ENCODE measurements at regions not wholly inside any gene's neighbourhood (a gene's known extent, or its start where the extent isn't known, plus 50 kb on each side); places are given as distances from the start of the nearest gene placed in this dataset.

- Mint-ChIP-seq H3K9me3 (no peaks in the 10 kb centered on the region), H3K27me3 (peaks cover 64% of the 10 kb centered on the region), H3K27ac (no peak overlapping the region), H3K36me3 (no peaks in the 10 kb centered on the region), H3K4me3 (no peak overlapping the region), H3K4me1 (peaks cover 41% of the 10 kb centered on the region)
- DNase-seq = no peak
- CTCF ChIA-PET = no interaction called here
Observed at GRCh38 chr1:9419369-9420041, 119.8 kb upstream of the SLC25A33 start.

GRCh38 chr1:9420835-9421532 is 118.3 kb upstream of the SLC25A33 start:
- no peaks in the 10 kb centered on the region for H3K36me3 Mint-ChIP-seq
- DNase-seq = no peak
- peaks cover 53% of the 10 kb centered on the region for H3K4me1 Mint-ChIP-seq
- H3K4me3 Mint-ChIP-seq = no peak overlapping the region
- H3K9me3 Mint-ChIP-seq = no peaks in the 10 kb centered on the region
- no peak overlapping the region for H3K27ac Mint-ChIP-seq
- H3K27me3 Mint-ChIP-seq = peaks cover 69% of the 10 kb centered on the region
- CTCF ChIA-PET = interaction anchor here (1.0 to 1.6 kb wide), 2 partner anchors 8 to 132 kb away, joined by 5 read pairs; no protein-coding TSS in a partner anchor

- DNase-seq = no peak
- no peak overlapping the region for H3K4me3 Mint-ChIP-seq
- no peaks in the 10 kb centered on the region for H3K36me3 Mint-ChIP-seq
- H3K9me3 Mint-ChIP-seq = no peaks in the 10 kb centered on the region
- CTCF ChIA-PET = interaction anchor here (1.0 to 1.6 kb wide), 2 partner anchors 9 to 132 kb away, joined by 5 read pairs; no protein-coding TSS in a partner anchor
- peaks cover 54% of the 10 kb centered on the region for H3K4me1 Mint-ChIP-seq
- H3K27ac Mint-ChIP-seq = no peak overlapping the region
- peaks cover 71% of the 10 kb centered on the region for H3K27me3 Mint-ChIP-seq
Observed at GRCh38 chr1:9421533-9421873, 117.8 kb upstream of the SLC25A33 start.

GRCh38 chr1:9422321-9422720 is 116.9 kb upstream of the SLC25A33 start:
- Mint-ChIP-seq H3K9me3 (no peaks in the 10 kb centered on the region), H3K27me3 (peaks cover 65% of the 10 kb centered on the region), H3K4me3 (no peak overlapping the region)

GRCh38 chr1:9422911-9423505 is 116.3 kb upstream of the SLC25A33 start:
- Mint-ChIP-seq H3K4me1 (peaks cover 52% of the 10 kb centered on the region), H3K9me3 (no peaks in the 10 kb centered on the region), H3K27me3 (peaks cover 58% of the 10 kb centered on the region), H3K27ac (no peak overlapping the region), H3K36me3 (no peaks in the 10 kb centered on the region), H3K4me3 (no peak overlapping the region)
- DNase-seq = no peak
- CTCF ChIA-PET = interaction anchor here (0.7 kb wide), 1 partner anchor 10 kb away, joined by 3 read pairs; no protein-coding TSS in a partner anchor

More at GRCh38 chr1:9422321-9422720, 116.9 kb upstream of the SLC25A33 start:
- Mint-ChIP-seq H3K27ac (no peak overlapping the region), H3K4me1 (peaks cover 53% of the 10 kb centered on the region), H3K36me3 (no peaks in the 10 kb centered on the region)
- no peak for DNase-seq
- CTCF ChIA-PET = interaction anchor here (0.7 to 1.6 kb wide), 2 partner anchors 9 kb away, joined by 3 to 5 read pairs; no protein-coding TSS in a partner anchor

- H3K4me3 Mint-ChIP-seq = no peak overlapping the region
- peaks cover 64% of the 10 kb centered on the region for H3K27me3 Mint-ChIP-seq
- CTCF ChIA-PET = interaction anchor here (0.8 kb wide), 1 partner anchor 126 kb away, joined by 3 read pairs; no protein-coding TSS in a partner anchor
- no peak overlapping the region for H3K27ac Mint-ChIP-seq
- no peak for DNase-seq
- no peaks in the 10 kb centered on the region for H3K9me3 Mint-ChIP-seq
- H3K4me1 Mint-ChIP-seq = peaks cover 59% of the 10 kb centered on the region
- no peaks in the 10 kb centered on the region for H3K36me3 Mint-ChIP-seq
Observed at GRCh38 chr1:9424261-9424660, 115.0 kb upstream of the SLC25A33 start.

- no peak for DNase-seq
- peak overlapping the region; percentile 31 for H3K4me3 Mint-ChIP-seq
- CTCF ChIA-PET = interaction anchor here (0.9 to 2.3 kb wide), 5 partner anchors 12 to 315 kb away, joined by 3 to 7 read pairs (median 3); no protein-coding TSS in a partner anchor
- peak overlapping the region; percentile 84 for H3K27ac Mint-ChIP-seq
- peaks cover 62% of the 10 kb centered on the region for H3K4me1 Mint-ChIP-seq
- peaks cover 56% of the 10 kb centered on the region for H3K27me3 Mint-ChIP-seq
- H3K9me3 Mint-ChIP-seq = no peaks in the 10 kb centered on the region
- H3K36me3 Mint-ChIP-seq = no peaks in the 10 kb centered on the region
Observed at GRCh38 chr1:9425859-9426258, 113.4 kb upstream of the SLC25A33 start.

GRCh38 chr1:9426291-9426711 is 113.0 kb upstream of the SLC25A33 start:
- DNase-seq = peak; percentile 90
- Mint-ChIP-seq H3K27ac (peak overlapping the region; percentile 84), H3K9me3 (no peaks in the 10 kb centered on the region), H3K36me3 (no peaks in the 10 kb centered on the region), H3K4me1 (peaks cover 58% of the 10 kb centered on the region), H3K4me3 (peak overlapping the region; percentile 31), H3K27me3 (peaks cover 55% of the 10 kb centered on the region)
- CTCF ChIA-PET = interaction anchor here (0.9 to 2.3 kb wide), 5 partner anchors 9 to 315 kb away, joined by 3 to 7 read pairs (median 3); no protein-coding TSS in a partner anchor

GRCh38 chr1:9427388-9427787 is 111.9 kb upstream of the SLC25A33 start:
- Mint-ChIP-seq H3K4me3 (no peak overlapping the region), H3K27ac (peak overlapping the region; percentile 11), H3K9me3 (no peaks in the 10 kb centered on the region), H3K27me3 (peaks cover 46% of the 10 kb centered on the region), H3K36me3 (no peaks in the 10 kb centered on the region), H3K4me1 (peaks cover 53% of the 10 kb centered on the region)
- CTCF ChIA-PET = interaction anchor here (1.2 to 2.3 kb wide), 3 partner anchors 25 to 316 kb away, joined by 3 to 7 read pairs (median 6); no protein-coding TSS in a partner anchor
- no peak for DNase-seq

- peak overlapping the region; percentile 95 for H3K4me3 Mint-ChIP-seq
- peak; percentile 100 for DNase-seq
- CTCF ChIA-PET = interaction anchor here (1.5 kb wide), 1 partner anchor 162 kb away, joined by 4 read pairs; no protein-coding TSS in a partner anchor
- H3K36me3 Mint-ChIP-seq = no peaks in the 10 kb centered on the region
- H3K27me3 Mint-ChIP-seq = peaks cover 37% of the 10 kb centered on the region
- H3K4me1 Mint-ChIP-seq = peaks cover 53% of the 10 kb centered on the region
- H3K27ac Mint-ChIP-seq = peak overlapping the region; percentile 92
- no peaks in the 10 kb centered on the region for H3K9me3 Mint-ChIP-seq
Observed at GRCh38 chr1:9428601-9429341, 110.5 kb upstream of the SLC25A33 start.

GRCh38 chr1:9429342-9429711 is 109.9 kb upstream of the SLC25A33 start:
- H3K36me3 Mint-ChIP-seq = no peaks in the 10 kb centered on the region
- no peaks in the 10 kb centered on the region for H3K9me3 Mint-ChIP-seq
- H3K27me3 Mint-ChIP-seq = peaks cover 31% of the 10 kb centered on the region
- peak overlapping the region; percentile 92 for H3K27ac Mint-ChIP-seq
- H3K4me1 Mint-ChIP-seq = peaks cover 53% of the 10 kb centered on the region
- peak overlapping the region; percentile 95 for H3K4me3 Mint-ChIP-seq
- no peak for DNase-seq
- CTCF ChIA-PET = interaction anchor here (1.5 kb wide), 1 partner anchor 163 kb away, joined by 4 read pairs; no protein-coding TSS in a partner anchor

GRCh38 chr1:9434247-9435152 is 104.8 kb upstream of the SLC25A33 start:
- Mint-ChIP-seq H3K27me3 (peaks cover 35% of the 10 kb centered on the region), H3K9me3 (no peaks in the 10 kb centered on the region), H3K36me3 (no peaks in the 10 kb centered on the region), H3K27ac (no peak overlapping the region), H3K4me1 (peaks cover 9% of the 10 kb centered on the region), H3K4me3 (no peak overlapping the region)
- CTCF ChIA-PET = interaction anchor here (0.7 to 1.0 kb wide), 3 partner anchors 8 to 15 kb away, joined by 3 read pairs; no protein-coding TSS in a partner anchor
- no peak for DNase-seq

Data from activated naive CD4-positive, alpha-beta T cell treated with anti-CD3 and anti-CD28 coated beads, Interleukin-2, amount 10 ng/mL, durations not matched to agents 7 days and 5 days (primary cell).